Mucosa of descending colon (tissue), 3 donors: ENCODE measurements at regions not wholly inside any gene's neighbourhood (a gene's known extent, or its start where the extent isn't known, plus 50 kb on each side); places are given as distances from the start of the nearest gene placed in this dataset.

Experiments used
- ATAC-seq: fragments of 200-7000 bp; cut with Tn5 transposase; one replicate; pipeline ENCODE4 v1.9.1; 2020; ENCODE audit warnings: mild to moderate bottlenecking, moderate library complexity
- DNase-seq, 3 donors: peaks; one replicate each; pipeline ENCODE4 v3.0.0-alpha.2; 2020
- H3K36me3 ChIP-seq: fragments of 200-600 bp; one replicate; pipeline ENCODE4 v1.8.0; 2021; ENCODE audit warnings: low read depth, mild to moderate bottlenecking
- H3K4me1 ChIP-seq: fragments of 200-600 bp; one replicate; pipeline ENCODE4 v1.8.0; 2021; ENCODE audit warnings: low read depth, mild to moderate bottlenecking
- H3K4me3 ChIP-seq: fragments of 200-600 bp; one replicate; pipeline ENCODE4 v1.8.0; 2021; ENCODE audit warnings: mild to moderate bottlenecking
- H3K9me3 ChIP-seq: fragments of 200-600 bp; one replicate; pipeline ENCODE4 v1.8.0; 2021; ENCODE audit warnings: mild to moderate bottlenecking
- CTCF ChIP-seq: fragments of 200-600 bp; IDR thresholded peaks from one replicate; pipeline ENCODE4 v1.8.0; 2022; ENCODE audit warnings: antibody characterized with exemption, mild to moderate bottlenecking
- intact Hi-C, 2 donors: fragments of 100-400 bp; cut with DNase I in 1 of 2; cut with micrococcal nuclease in 1 of 2; formaldehyde crosslinking; loops; one replicate each; pipeline versions ENCODE4 v1.11.0 to v1.11.1; 2022; cut with DNase I, micrococcal nuclease
- donor health status: DM: no; HTN: no; CAD: no; lungs with moderate emphysema.
- donor health status: DM: no; HTN: no; CAD: no.
- donor health status: DM: no; HTN: yes; CAD: no.

GRCh38 chr18:32831781-32832180, 59.0 kb upstream of the KLHL14 start:
- no peak overlapping the region for H3K4me3 ChIP-seq
- H3K36me3 ChIP-seq: no peaks in the 10 kb centered on the region
- no peaks in the 10 kb centered on the region for H3K9me3 ChIP-seq
- intact Hi-C loops: no loop called here
- ATAC-seq: no peak
- H3K4me1 ChIP-seq: no peaks in the 10 kb centered on the region
- TF ChIP-seq CTCF: no peak
- DNase-seq: no peak

GRCh38 chr18:32823226-32823625, 50.4 kb upstream of the KLHL14 start:
- ATAC-seq (no peak), DNase-seq (no peak)
- H3K36me3 ChIP-seq: no peaks in the 10 kb centered on the region
- no peak for TF ChIP-seq CTCF
- H3K4me1 ChIP-seq: no peaks in the 10 kb centered on the region
- H3K9me3 ChIP-seq: no peaks in the 10 kb centered on the region
- intact Hi-C loops: no loop called here
- H3K4me3 ChIP-seq: no peak overlapping the region
